ENCODE measurements at regions not wholly inside any gene's neighbourhood (a gene's known extent, or its start where the extent isn't known, plus 50 kb on each side); places are given as distances from the start of the nearest gene placed in this dataset.

- TF ChIP-seq, protein P1, sequence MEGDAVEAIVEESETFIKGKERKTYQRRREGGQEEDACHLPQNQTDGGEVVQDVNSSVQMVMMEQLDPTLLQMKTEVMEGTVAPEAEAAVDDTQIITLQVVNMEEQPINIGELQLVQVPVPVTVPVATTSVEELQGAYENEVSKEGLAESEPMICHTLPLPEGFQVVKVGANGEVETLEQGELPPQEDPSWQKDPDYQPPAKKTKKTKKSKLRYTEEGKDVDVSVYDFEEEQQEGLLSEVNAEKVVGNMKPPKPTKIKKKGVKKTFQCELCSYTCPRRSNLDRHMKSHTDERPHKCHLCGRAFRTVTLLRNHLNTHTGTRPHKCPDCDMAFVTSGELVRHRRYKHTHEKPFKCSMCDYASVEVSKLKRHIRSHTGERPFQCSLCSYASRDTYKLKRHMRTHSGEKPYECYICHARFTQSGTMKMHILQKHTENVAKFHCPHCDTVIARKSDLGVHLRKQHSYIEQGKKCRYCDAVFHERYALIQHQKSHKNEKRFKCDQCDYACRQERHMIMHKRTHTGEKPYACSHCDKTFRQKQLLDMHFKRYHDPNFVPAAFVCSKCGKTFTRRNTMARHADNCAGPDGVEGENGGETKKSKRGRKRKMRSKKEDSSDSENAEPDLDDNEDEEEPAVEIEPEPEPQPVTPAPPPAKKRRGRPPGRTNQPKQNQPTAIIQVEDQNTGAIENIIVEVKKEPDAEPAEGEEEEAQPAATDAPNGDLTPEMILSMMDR (IDR thresholded peaks at IDR 0.05), result no peak
- TF ChIP-seq POLR2A (IDR thresholded peaks at IDR 0.05), result no peak
These were observed 501.3 kb downstream of the NUF2 start for GRCh38 chr1:163823017-163823416.

Data from heart left ventricle (tissue), 13 donors.